HG03135 (cell line): ENCODE measurements at regions not wholly inside any gene's neighbourhood (a gene's known extent, or its start where the extent isn't known, plus 50 kb on each side); places are given as distances from the start of the nearest gene placed in this dataset.

Source experiments
- ATAC-seq: cut with Tn5 transposase; IDR thresholded peaks from one replicate; pipeline ENCODE4 v1.9.1; 2021; ENCODE audit warnings: mild to moderate bottlenecking, moderate library complexity; ENCODE audit not compliant: unreplicated experiment

- no peak for ATAC-seq
These were observed 138.9 kb downstream of the PTH2R start for GRCh38 chr2:208545403-208546042.

GRCh38 chr2:208546107-208546506 is 139.5 kb downstream of the PTH2R start:
- no peak for ATAC-seq

- no peak for ATAC-seq
These were observed 140.5 kb downstream of the PTH2R start for GRCh38 chr2:208546860-208547650.

- no peak for ATAC-seq
These were observed 142.1 kb downstream of the PTH2R start for GRCh38 chr2:208548700-208549099.

GRCh38 chr2:208549546-208550158 is 143.1 kb downstream of the PTH2R start:
- no peak for ATAC-seq

GRCh38 chr2:208552943-208553342 is 146.4 kb downstream of the PTH2R start:
- ATAC-seq = no peak

- ATAC-seq = no peak
These were observed 150.4 kb downstream of the PTH2R start for GRCh38 chr2:208556983-208557484.

GRCh38 chr2:208565690-208566416 is 159.3 kb downstream of the PTH2R start:
- ATAC-seq = no peak

GRCh38 chr2:208568203-208568602 is 161.6 kb downstream of the PTH2R start:
- no peak for ATAC-seq

GRCh38 chr2:208570066-208570465 is 163.5 kb downstream of the PTH2R start:
- no peak for ATAC-seq

- ATAC-seq = no peak
These were observed 164.5 kb downstream of the PTH2R start for GRCh38 chr2:208570851-208571763.

- no peak for ATAC-seq
These were observed 165.2 kb downstream of the PTH2R start for GRCh38 chr2:208571764-208572131.

- ATAC-seq = no peak
These were observed 167.0 kb downstream of the PTH2R start for GRCh38 chr2:208573569-208573968.

- ATAC-seq = no peak
These were observed 173.1 kb downstream of the PTH2R start for GRCh38 chr2:208579678-208580077.

- ATAC-seq = no peak
These were observed 177.9 kb downstream of the PTH2R start for GRCh38 chr2:208584378-208584985.

GRCh38 chr2:208586516-208586915 is 179.9 kb downstream of the PTH2R start:
- no peak for ATAC-seq

- ATAC-seq = no peak
These were observed 188.2 kb downstream of the PTH2R start for GRCh38 chr2:208594642-208595385.

GRCh38 chr2:208595386-208596275 is 189.0 kb downstream of the PTH2R start:
- no peak for ATAC-seq
